ENCODE measurements at regions not wholly inside any gene's neighbourhood (a gene's known extent, or its start where the extent isn't known, plus 50 kb on each side); places are given as distances from the start of the nearest gene placed in this dataset.

- TF ChIP-seq SUZ12 (IDR thresholded peaks at IDR 0.05; ENCODE audit: low read length) (no peak), ZNF274 (IDR thresholded peaks at IDR 0.05; ENCODE audit: borderline replicate concordance, extremely low read depth, low read length) (no peak), POLR2A (IDR thresholded peaks at IDR 0.05; ENCODE audit: control extremely low read depth in 1 of 2, low read depth in 2 of 2, low read length in 2 of 2) (no peak), CREB1 (IDR thresholded peaks at IDR 0.05) (no peak), POLR2AphosphoS5 (IDR thresholded peaks at IDR 0.05; ENCODE audit: low read depth, low read length) (no peak), EZH2 (IDR thresholded peaks at IDR 0.05; ENCODE audit: low read depth, low read length, severe bottlenecking) (no peak), SIX5 (IDR thresholded peaks at IDR 0.05; ENCODE audit: low read depth, low read length) (no peak), RAD21 (IDR thresholded peaks at IDR 0.05 in 1 of 2, conservative IDR thresholded peaks at IDR 0.05 in 1 of 2; ENCODE audit: low read depth in 2 of 2, low read length in 2 of 2) (no peak), NRF1 (IDR thresholded peaks at IDR 0.05; ENCODE audit: low read depth, low read length) (no peak)
- TF ChIP-seq, protein P1, sequence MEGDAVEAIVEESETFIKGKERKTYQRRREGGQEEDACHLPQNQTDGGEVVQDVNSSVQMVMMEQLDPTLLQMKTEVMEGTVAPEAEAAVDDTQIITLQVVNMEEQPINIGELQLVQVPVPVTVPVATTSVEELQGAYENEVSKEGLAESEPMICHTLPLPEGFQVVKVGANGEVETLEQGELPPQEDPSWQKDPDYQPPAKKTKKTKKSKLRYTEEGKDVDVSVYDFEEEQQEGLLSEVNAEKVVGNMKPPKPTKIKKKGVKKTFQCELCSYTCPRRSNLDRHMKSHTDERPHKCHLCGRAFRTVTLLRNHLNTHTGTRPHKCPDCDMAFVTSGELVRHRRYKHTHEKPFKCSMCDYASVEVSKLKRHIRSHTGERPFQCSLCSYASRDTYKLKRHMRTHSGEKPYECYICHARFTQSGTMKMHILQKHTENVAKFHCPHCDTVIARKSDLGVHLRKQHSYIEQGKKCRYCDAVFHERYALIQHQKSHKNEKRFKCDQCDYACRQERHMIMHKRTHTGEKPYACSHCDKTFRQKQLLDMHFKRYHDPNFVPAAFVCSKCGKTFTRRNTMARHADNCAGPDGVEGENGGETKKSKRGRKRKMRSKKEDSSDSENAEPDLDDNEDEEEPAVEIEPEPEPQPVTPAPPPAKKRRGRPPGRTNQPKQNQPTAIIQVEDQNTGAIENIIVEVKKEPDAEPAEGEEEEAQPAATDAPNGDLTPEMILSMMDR (IDR thresholded peaks at IDR 0.05; ENCODE audit: control extremely low read depth in 1 of 3, insufficient read depth in 1 of 3, low read depth in 1 of 3, low read length in 3 of 3) = no peak
- TF ChIP-seq, protein P2, sequence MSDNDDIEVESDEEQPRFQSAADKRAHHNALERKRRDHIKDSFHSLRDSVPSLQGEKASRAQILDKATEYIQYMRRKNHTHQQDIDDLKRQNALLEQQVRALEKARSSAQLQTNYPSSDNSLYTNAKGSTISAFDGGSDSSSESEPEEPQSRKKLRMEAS (IDR thresholded peaks at IDR 0.05) = no peak
- TF ChIP-seq, protein P3, sequence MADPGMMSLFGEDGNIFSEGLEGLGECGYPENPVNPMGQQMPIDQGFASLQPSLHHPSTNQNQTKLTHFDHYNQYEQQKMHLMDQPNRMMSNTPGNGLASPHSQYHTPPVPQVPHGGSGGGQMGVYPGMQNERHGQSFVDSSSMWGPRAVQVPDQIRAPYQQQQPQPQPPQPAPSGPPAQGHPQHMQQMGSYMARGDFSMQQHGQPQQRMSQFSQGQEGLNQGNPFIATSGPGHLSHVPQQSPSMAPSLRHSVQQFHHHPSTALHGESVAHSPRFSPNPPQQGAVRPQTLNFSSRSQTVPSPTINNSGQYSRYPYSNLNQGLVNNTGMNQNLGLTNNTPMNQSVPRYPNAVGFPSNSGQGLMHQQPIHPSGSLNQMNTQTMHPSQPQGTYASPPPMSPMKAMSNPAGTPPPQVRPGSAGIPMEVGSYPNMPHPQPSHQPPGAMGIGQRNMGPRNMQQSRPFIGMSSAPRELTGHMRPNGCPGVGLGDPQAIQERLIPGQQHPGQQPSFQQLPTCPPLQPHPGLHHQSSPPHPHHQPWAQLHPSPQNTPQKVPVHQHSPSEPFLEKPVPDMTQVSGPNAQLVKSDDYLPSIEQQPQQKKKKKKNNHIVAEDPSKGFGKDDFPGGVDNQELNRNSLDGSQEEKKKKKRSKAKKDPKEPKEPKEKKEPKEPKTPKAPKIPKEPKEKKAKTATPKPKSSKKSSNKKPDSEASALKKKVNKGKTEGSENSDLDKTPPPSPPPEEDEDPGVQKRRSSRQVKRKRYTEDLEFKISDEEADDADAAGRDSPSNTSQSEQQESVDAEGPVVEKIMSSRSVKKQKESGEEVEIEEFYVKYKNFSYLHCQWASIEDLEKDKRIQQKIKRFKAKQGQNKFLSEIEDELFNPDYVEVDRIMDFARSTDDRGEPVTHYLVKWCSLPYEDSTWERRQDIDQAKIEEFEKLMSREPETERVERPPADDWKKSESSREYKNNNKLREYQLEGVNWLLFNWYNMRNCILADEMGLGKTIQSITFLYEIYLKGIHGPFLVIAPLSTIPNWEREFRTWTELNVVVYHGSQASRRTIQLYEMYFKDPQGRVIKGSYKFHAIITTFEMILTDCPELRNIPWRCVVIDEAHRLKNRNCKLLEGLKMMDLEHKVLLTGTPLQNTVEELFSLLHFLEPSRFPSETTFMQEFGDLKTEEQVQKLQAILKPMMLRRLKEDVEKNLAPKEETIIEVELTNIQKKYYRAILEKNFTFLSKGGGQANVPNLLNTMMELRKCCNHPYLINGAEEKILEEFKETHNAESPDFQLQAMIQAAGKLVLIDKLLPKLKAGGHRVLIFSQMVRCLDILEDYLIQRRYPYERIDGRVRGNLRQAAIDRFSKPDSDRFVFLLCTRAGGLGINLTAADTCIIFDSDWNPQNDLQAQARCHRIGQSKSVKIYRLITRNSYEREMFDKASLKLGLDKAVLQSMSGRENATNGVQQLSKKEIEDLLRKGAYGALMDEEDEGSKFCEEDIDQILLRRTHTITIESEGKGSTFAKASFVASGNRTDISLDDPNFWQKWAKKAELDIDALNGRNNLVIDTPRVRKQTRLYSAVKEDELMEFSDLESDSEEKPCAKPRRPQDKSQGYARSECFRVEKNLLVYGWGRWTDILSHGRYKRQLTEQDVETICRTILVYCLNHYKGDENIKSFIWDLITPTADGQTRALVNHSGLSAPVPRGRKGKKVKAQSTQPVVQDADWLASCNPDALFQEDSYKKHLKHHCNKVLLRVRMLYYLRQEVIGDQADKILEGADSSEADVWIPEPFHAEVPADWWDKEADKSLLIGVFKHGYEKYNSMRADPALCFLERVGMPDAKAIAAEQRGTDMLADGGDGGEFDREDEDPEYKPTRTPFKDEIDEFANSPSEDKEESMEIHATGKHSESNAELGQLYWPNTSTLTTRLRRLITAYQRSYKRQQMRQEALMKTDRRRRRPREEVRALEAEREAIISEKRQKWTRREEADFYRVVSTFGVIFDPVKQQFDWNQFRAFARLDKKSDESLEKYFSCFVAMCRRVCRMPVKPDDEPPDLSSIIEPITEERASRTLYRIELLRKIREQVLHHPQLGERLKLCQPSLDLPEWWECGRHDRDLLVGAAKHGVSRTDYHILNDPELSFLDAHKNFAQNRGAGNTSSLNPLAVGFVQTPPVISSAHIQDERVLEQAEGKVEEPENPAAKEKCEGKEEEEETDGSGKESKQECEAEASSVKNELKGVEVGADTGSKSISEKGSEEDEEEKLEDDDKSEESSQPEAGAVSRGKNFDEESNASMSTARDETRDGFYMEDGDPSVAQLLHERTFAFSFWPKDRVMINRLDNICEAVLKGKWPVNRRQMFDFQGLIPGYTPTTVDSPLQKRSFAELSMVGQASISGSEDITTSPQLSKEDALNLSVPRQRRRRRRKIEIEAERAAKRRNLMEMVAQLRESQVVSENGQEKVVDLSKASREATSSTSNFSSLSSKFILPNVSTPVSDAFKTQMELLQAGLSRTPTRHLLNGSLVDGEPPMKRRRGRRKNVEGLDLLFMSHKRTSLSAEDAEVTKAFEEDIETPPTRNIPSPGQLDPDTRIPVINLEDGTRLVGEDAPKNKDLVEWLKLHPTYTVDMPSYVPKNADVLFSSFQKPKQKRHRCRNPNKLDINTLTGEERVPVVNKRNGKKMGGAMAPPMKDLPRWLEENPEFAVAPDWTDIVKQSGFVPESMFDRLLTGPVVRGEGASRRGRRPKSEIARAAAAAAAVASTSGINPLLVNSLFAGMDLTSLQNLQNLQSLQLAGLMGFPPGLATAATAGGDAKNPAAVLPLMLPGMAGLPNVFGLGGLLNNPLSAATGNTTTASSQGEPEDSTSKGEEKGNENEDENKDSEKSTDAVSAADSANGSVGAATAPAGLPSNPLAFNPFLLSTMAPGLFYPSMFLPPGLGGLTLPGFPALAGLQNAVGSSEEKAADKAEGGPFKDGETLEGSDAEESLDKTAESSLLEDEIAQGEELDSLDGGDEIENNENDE (IDR thresholded peaks at IDR 0.05; ENCODE audit: insufficient replicate concordance, low read length) = no peak
Measured at GRCh38 chrX:43552703-43553102, 103.4 kb upstream of the MAOA start.
